Kidney epithelial cell (primary cell): ENCODE measurements at regions not wholly inside any gene's neighbourhood (a gene's known extent, or its start where the extent isn't known, plus 50 kb on each side); places are given as distances from the start of the nearest gene placed in this dataset.

ENCODE experiments used
- DNase-seq: peaks from one replicate; pipeline ENCODE4 v3.0.0-alpha.2; 2010; ENCODE audit warnings: low read depth
- H3K27me3 ChIP-seq: 2 replicates; pipeline ENCODE4 v1.6.0; 2011; ENCODE audit warnings: low read length; ENCODE audit not compliant: control insufficient read depth, insufficient read depth
- H3K36me3 ChIP-seq: 2 replicates; pipeline ENCODE4 v1.5.1; 2011; ENCODE audit warnings: low read length; ENCODE audit not compliant: control insufficient read depth, insufficient read depth
- H3K4me3 ChIP-seq: 2 replicates; pipeline ENCODE4 v1.5.1; 2011; ENCODE audit warnings: low read depth, mild to moderate bottlenecking, control low read depth, low read length
- CTCF ChIP-seq: IDR thresholded peaks from 2 replicates; pipeline ENCODE4 v1.5.1; 2011; ENCODE audit warnings: mild to moderate bottlenecking, moderate library complexity, low read length, control low read depth, inconsistent platforms; ENCODE audit not compliant: insufficient read depth, poor library complexity, severe bottlenecking

GRCh38 chr2:94960266-94960665, 65.2 kb upstream of the MAL start:
- Histone ChIP-seq H3K27me3 (peaks cover 5% of the 10 kb centered on the region), H3K4me3 (no peak overlapping the region), H3K36me3 (no peaks in the 10 kb centered on the region)
- no peak for TF ChIP-seq CTCF
- DNase-seq, result no peak

DNA sequence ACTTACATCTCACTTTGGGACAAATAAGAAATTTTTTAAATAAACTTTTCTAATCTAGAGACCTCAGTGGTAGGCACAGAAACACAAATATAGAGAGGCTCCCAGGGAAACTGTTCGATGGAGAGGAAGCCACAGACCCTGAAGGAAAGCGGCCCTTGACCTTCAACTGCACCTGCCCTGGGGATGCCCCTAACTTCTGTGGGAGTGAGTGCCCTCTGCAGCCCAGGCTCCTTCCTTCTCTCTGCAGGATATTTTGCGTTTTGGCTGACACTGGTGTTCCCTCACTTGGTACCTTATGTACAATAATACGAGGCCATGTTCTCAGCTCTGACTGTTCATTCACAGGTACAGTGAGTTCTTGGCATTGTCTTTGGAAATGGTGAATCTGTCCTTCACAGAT, 64.8 kb upstream of the MAL start:
- TF ChIP-seq CTCF, result no peak
- no peak for DNase-seq
- Histone ChIP-seq H3K4me3 (no peak overlapping the region), H3K27me3 (peaks cover 5% of the 10 kb centered on the region), H3K36me3 (no peaks in the 10 kb centered on the region)

- no peak for TF ChIP-seq CTCF
- H3K27me3 ChIP-seq, result peaks cover 3% of the 10 kb centered on the region
- H3K36me3 ChIP-seq, result no peaks in the 10 kb centered on the region
- DNase-seq, result no peak
- no peak overlapping the region for H3K4me3 ChIP-seq
These were observed 61.3 kb upstream of the MAL start for GRCh38 chr2:94964193-94964592.

- no peak for TF ChIP-seq CTCF
- no peak for DNase-seq
- no peak overlapping the region for H3K4me3 ChIP-seq
- peaks cover 5% of the 10 kb centered on the region for H3K27me3 ChIP-seq
- no peaks in the 10 kb centered on the region for H3K36me3 ChIP-seq
These were observed 58.8 kb upstream of the MAL start for GRCh38 chr2:94966689-94967088.

DNA sequence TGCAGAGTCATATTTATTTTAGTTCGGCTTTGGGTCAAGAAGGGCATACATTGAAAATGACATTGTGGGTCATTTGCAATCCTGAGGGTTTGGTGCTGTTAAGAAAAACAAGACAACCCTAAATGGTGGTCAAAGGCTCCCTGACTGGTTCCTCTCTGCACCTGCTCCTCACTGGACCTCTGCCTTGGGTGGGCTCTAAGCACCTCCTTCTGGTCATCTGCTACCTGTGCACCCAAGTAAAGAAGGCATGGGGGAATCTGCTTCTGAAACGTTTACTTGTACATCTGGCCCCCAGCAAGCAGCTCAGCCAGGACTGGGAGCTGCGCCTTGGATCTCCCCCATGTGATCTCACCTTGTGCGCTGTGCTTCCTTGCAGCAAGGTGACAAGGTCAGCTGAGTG, 55.2 kb upstream of the MAL start:
- H3K36me3 ChIP-seq, result no peaks in the 10 kb centered on the region
- peaks cover 7% of the 10 kb centered on the region for H3K27me3 ChIP-seq
- DNase-seq, result no peak
- H3K4me3 ChIP-seq, result no peak overlapping the region
- no peak for TF ChIP-seq CTCF
